HL-60 (cell line): ENCODE measurements at regions not wholly inside any gene's neighbourhood (a gene's known extent, or its start where the extent isn't known, plus 50 kb on each side); places are given as distances from the start of the nearest gene placed in this dataset.

Experiments
- DNase-seq, 2 experiments: peaks; one replicate each; pipeline ENCODE4 v3.0.0-alpha.2; 2010 to 2020; ENCODE audit warnings: low read depth in 1 of 2, low spot score in 1 of 2
- H3K27ac ChIP-seq: fragments of 250-450 bp; sonication (Bioruptor Pico); replicated peaks from 2 replicates; pipeline ENCODE4 v1.5.1; 2020; ENCODE audit warnings: mild to moderate bottlenecking, moderate library complexity
- H3K27me3 ChIP-seq: fragments of 250-450 bp; sonication (Bioruptor Pico); 2 replicates; pipeline ENCODE4 v1.5.1; 2021; ENCODE audit warnings: mild to moderate bottlenecking, moderate library complexity; ENCODE audit not compliant: insufficient read depth, poor library complexity, severe bottlenecking
- H3K4me3 ChIP-seq: replicated peaks from 2 replicates; pipeline ENCODE4 v1.5.1; 2011; ENCODE audit warnings: mild to moderate bottlenecking, control low read depth, low read length; ENCODE audit not compliant: insufficient read depth
- GABPA ChIP-seq: IDR thresholded peaks from 2 replicates; pipeline ENCODE4 v1.6.1; 2012; ENCODE audit warnings: low read depth
- POLR2AphosphoS5 ChIP-seq: IDR thresholded peaks from 2 replicates; pipeline ENCODE4 v1.6.1; 2012; ENCODE audit warnings: low read depth
- REST ChIP-seq: IDR thresholded peaks from 2 replicates; pipeline ENCODE4 v1.6.1; 2012; ENCODE audit warnings: low read depth; ENCODE audit not compliant: insufficient replicate concordance
- SPI1 ChIP-seq: IDR thresholded peaks from 2 replicates; pipeline ENCODE4 v1.6.1; 2012; ENCODE audit warnings: low read depth, mild to moderate bottlenecking, borderline replicate concordance
- TF ChIP-seq, protein P1 (sequence below): IDR thresholded peaks from one replicate; pipeline ENCODE4 v1.5.1; 2011; ENCODE audit warnings: low read length, control low read depth, inconsistent platforms; ENCODE audit not compliant: insufficient read depth

- no peaks in the 10 kb centered on the region for H3K27me3 ChIP-seq
- DNase-seq, result no peak
- H3K4me3 ChIP-seq, result no peak overlapping the region
- no peak overlapping the region for H3K27ac ChIP-seq
- TF ChIP-seq, protein P1, sequence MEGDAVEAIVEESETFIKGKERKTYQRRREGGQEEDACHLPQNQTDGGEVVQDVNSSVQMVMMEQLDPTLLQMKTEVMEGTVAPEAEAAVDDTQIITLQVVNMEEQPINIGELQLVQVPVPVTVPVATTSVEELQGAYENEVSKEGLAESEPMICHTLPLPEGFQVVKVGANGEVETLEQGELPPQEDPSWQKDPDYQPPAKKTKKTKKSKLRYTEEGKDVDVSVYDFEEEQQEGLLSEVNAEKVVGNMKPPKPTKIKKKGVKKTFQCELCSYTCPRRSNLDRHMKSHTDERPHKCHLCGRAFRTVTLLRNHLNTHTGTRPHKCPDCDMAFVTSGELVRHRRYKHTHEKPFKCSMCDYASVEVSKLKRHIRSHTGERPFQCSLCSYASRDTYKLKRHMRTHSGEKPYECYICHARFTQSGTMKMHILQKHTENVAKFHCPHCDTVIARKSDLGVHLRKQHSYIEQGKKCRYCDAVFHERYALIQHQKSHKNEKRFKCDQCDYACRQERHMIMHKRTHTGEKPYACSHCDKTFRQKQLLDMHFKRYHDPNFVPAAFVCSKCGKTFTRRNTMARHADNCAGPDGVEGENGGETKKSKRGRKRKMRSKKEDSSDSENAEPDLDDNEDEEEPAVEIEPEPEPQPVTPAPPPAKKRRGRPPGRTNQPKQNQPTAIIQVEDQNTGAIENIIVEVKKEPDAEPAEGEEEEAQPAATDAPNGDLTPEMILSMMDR, result no peak
- TF ChIP-seq REST, result no peak
- TF ChIP-seq POLR2AphosphoS5, result no peak
- no peak for TF ChIP-seq GABPA
- TF ChIP-seq SPI1, result no peak
Observed at GRCh38 chrX:95675794-95676193, 1008.8 kb upstream of the DIAPH2 start.

GRCh38 chrX:95678679-95679078, 1006.0 kb upstream of the DIAPH2 start:
- Histone ChIP-seq H3K4me3 (no peak overlapping the region), H3K27me3 (no peaks in the 10 kb centered on the region), H3K27ac (no peak overlapping the region)
- TF ChIP-seq SPI1 (no peak), REST (no peak), GABPA (no peak), POLR2AphosphoS5 (no peak)
- TF ChIP-seq, protein P1, result no peak
- no peak for DNase-seq

DNA sequence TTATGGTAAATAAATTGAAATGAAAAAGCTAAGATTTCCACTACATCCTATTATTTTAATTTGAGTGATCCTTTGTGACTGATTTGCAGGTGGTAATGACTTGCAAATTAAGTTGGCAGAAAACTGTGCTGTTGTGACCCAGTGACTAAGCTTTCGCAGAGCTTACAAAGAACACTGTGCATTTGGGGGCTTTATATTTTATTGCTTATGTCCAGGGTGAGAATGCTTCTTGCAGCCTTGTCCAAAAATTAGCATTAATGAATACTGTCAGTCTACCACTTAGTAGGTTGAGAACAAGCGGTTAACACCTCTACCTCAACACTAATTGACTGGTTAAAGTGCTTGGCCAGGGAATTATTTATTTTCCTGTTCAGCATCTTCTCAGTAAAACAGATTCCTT, 991.3 kb upstream of the DIAPH2 start:
- Histone ChIP-seq H3K27me3 (no peaks in the 10 kb centered on the region), H3K27ac (no peak overlapping the region), H3K4me3 (no peak overlapping the region)
- TF ChIP-seq REST (no peak), SPI1 (no peak), GABPA (no peak), POLR2AphosphoS5 (no peak)
- TF ChIP-seq, protein P1, result no peak
- no peak for DNase-seq
